Thyroid gland (tissue), 4 donors: ENCODE measurements at regions not wholly inside any gene's neighbourhood (a gene's known extent, or its start where the extent isn't known, plus 50 kb on each side); places are given as distances from the start of the nearest gene placed in this dataset.
"Not testable (repeated sequence)": the region's sequence is repeated elsewhere in the genome, so short reads cannot be mapped to it uniquely, and the experiment has no call there.

Source experiments
- DNase-seq, 2 donors: peaks; one replicate each; pipeline ENCODE4 v3.0.0-alpha.2; 2019
- H3K27ac ChIP-seq, 3 donors: fragments of 200-600 bp; sonication (generic); 1 replicate in 2 of 3; 2 replicates in 1 of 3; pipeline ENCODE4 v1.5.1; 2016 to 2019; ENCODE audit warnings: mild to moderate bottlenecking in 1 of 3, moderate library complexity in 1 of 3
- H3K27me3 ChIP-seq: fragments of 200-600 bp; sonication (generic); one replicate; pipeline ENCODE4 v1.5.1; 2019
- H3K36me3 ChIP-seq, 2 donors: fragments of 200-600 bp; sonication (generic); one replicate each; pipeline ENCODE4 v1.5.1; 2016 to 2019
- H3K4me1 ChIP-seq, 2 donors: fragments of 200-600 bp; sonication (generic); one replicate each; pipeline ENCODE4 v1.5.1; 2017 to 2019
- H3K4me3 ChIP-seq, 3 donors: fragments of 200-600 bp; sonication (generic); replicated peaks in 1 of 3; 1 replicate in 2 of 3; 2 replicates in 1 of 3; pipeline ENCODE4 v1.5.1; 2016; ENCODE audit warnings: mild to moderate bottlenecking in 1 of 3
- H3K9me3 ChIP-seq: fragments of 200-600 bp; sonication (generic); one replicate; pipeline ENCODE4 v1.5.1; 2017
- POLR2A ChIP-seq, 2 donors: fragments of 450-650 bp; IDR thresholded peaks; one replicate each; pipeline ENCODE4 v1.6.1; 2017; ENCODE audit warnings: antibody characterized with exemption in 2 of 2, mild to moderate bottlenecking in 2 of 2, moderate library complexity in 1 of 2
- WGBS, 2 donors: methylation state at CpG; one replicate each; pipeline ENCODE4 v1.1.5; 2017; 5-methylcytosine and 5-hydroxymethylcytosine counted together
- intact Hi-C: fragments of 100-400 bp; cut with DNase I; formaldehyde crosslinking; loops from one replicate; pipeline ENCODE4 v1.15.1; 2023
- TF ChIP-seq, protein P1 (sequence below), 6 experiments: fragments of 200-600 bp in 3 of 6; fragments of 450-650 bp in 3 of 6; sonication (generic) in 3 of 6; IDR thresholded peaks; one replicate each; pipeline ENCODE4 v1.5.1; 2016 to 2019; ENCODE audit warnings: antibody characterized with exemption in 6 of 6, mild to moderate bottlenecking in 2 of 6, inconsistent platforms in 1 of 6, moderate library complexity in 1 of 6

DNA sequence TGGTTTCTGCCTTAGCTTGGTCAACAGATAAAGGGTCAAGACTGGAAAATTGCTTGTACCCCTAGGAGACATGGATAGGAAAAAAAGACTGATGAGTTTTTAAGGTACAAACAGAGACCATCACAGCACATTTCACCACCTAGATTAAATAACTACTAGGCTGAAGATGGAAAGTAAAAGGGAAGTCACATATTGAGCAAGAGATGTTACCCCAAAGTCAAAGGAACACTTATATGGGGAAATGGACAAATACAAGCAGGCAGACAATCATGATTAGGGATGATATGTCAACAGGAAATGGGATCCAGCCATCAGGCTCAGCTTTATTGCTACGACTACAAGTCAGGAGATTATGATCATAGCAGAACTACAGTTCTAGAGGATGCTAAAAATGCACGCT lies 1643.1 kb upstream of the CELF4 start:
- H3K4me1 ChIP-seq: no peaks in the 10 kb centered on the region
- no peak overlapping the region for H3K4me3 ChIP-seq
- 82 to 88% methylated on average over 2 of the region's 2 CpGs for WGBS, 2 donors
- TF ChIP-seq, protein P1, sequence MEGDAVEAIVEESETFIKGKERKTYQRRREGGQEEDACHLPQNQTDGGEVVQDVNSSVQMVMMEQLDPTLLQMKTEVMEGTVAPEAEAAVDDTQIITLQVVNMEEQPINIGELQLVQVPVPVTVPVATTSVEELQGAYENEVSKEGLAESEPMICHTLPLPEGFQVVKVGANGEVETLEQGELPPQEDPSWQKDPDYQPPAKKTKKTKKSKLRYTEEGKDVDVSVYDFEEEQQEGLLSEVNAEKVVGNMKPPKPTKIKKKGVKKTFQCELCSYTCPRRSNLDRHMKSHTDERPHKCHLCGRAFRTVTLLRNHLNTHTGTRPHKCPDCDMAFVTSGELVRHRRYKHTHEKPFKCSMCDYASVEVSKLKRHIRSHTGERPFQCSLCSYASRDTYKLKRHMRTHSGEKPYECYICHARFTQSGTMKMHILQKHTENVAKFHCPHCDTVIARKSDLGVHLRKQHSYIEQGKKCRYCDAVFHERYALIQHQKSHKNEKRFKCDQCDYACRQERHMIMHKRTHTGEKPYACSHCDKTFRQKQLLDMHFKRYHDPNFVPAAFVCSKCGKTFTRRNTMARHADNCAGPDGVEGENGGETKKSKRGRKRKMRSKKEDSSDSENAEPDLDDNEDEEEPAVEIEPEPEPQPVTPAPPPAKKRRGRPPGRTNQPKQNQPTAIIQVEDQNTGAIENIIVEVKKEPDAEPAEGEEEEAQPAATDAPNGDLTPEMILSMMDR (IDR thresholded peaks at IDR 0.05): no peak
- TF ChIP-seq POLR2A (IDR thresholded peaks at IDR 0.05): no peak
- H3K27me3 ChIP-seq: no peaks in the 10 kb centered on the region
- no peaks in the 10 kb centered on the region for H3K36me3 ChIP-seq
- DNase-seq: no peak
- no peak overlapping the region for H3K27ac ChIP-seq
- intact Hi-C loops: no loop called here
- no peaks in the 10 kb centered on the region for H3K9me3 ChIP-seq

DNA sequence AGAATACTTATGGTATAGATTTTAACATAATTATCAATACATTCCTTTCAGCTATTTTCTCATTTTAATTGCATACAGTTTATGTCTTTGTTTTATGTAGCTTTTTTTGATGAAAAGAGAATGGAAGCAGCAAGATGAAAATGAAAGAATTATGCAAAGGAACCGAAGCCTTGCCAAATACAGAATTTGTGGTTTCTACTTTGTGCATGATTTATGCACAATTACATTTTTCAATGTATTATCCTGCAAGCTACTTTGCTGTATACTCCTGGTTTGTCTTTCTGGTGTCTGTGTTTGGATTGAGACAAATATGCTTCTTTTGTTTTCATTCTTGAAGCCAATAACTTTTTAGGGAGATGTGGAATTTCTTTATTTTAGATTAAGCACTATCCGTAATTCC lies 1642.6 kb upstream of the CELF4 start:
- no peak for DNase-seq
- Histone ChIP-seq H3K4me1 (no peaks in the 10 kb centered on the region), H3K9me3 (no peaks in the 10 kb centered on the region), H3K36me3 (no peaks in the 10 kb centered on the region), H3K4me3 (no peak overlapping the region), H3K27me3 (no peaks in the 10 kb centered on the region), H3K27ac (no peak overlapping the region)
- WGBS, 2 donors: 64 to 68% methylated on average over 2 of the region's 2 CpGs
- TF ChIP-seq, protein P1 (IDR thresholded peaks at IDR 0.05): no peak
- no peak for TF ChIP-seq POLR2A (IDR thresholded peaks at IDR 0.05)
- intact Hi-C loops: no loop called here

DNA sequence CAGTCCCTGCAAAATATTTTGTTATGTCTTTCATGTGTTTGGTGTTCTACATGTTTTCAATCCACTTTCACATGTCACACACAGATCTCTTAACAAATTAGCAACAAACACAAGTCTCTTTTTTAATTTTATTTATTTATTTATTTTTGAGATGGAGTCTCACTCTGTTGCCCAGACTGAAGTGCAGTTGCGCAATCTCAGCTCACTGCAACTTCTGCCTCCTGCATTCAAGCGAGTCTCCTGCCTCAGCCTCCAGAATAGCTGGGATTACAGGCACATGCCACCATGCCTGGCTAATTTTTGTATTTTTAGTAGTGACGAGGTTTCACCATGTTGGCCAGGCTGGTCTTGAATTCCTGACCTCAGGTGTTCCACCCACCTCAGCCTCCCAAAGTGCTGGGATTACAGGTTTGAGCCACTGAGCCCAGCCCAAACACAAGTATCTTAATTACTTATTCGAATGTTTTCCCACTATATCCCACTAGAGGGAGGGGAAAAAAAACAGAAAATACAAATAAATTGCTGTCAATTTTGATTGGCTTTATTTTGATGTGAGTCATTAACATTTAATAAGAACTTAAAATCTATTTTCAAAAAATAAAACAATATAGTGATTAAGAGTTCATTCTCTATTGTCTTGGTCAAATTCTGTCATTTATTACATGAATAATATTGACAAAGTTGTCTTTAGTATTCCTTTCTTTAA lies 1641.0 kb upstream of the CELF4 start:
- H3K36me3 ChIP-seq, H3K9me3 ChIP-seq, H3K27ac ChIP-seq, intact Hi-C loops, DNase-seq, H3K4me1 ChIP-seq, H3K27me3 ChIP-seq, H3K4me3 ChIP-seq: not testable (repeated sequence)
- 95 to 96% methylated on average over 4 of the region's 4 CpGs for WGBS, 2 donors

DNA sequence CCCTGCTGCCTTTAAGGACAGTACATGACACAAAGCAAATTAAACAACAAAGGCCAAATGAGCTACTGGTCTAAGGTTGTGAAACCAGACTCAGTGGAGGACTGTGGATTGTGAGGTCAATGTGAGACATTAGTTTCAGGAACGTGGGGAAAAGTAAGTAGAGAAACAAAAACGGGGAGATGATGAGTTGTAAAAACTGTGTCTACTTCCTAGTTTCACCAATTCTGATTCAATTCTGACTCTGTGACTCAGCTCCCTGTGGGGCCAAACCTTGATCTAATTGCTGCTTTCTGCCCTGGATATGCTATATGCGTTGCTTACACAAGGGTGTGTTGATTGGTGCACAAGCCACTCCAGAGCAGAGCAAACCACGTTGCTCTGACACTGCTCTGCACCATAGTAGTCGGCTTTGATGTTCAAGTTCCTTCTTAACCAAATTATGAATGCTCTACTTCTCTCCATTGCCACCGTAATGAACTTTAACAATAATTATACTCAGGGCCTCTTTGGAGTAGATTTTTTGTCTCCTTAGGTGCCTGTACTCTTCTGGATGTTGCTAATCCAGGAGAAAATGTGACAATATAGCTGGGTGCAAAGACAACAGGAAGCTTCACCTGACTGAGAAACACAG lies 1640.1 kb upstream of the CELF4 start:
- Histone ChIP-seq H3K4me1 (no peaks in the 10 kb centered on the region), H3K4me3 (no peak overlapping the region), H3K27ac (no peak overlapping the region), H3K36me3 (no peaks in the 10 kb centered on the region), H3K27me3 (no peaks in the 10 kb centered on the region), H3K9me3 (no peaks in the 10 kb centered on the region)
- no peak for DNase-seq
- intact Hi-C loops: no loop called here
- TF ChIP-seq, protein P1 (IDR thresholded peaks at IDR 0.05): no peak
- TF ChIP-seq POLR2A (IDR thresholded peaks at IDR 0.05): no peak
- 67 to 73% methylated on average over 6 of the region's 6 CpGs for WGBS, 2 donors

DNA sequence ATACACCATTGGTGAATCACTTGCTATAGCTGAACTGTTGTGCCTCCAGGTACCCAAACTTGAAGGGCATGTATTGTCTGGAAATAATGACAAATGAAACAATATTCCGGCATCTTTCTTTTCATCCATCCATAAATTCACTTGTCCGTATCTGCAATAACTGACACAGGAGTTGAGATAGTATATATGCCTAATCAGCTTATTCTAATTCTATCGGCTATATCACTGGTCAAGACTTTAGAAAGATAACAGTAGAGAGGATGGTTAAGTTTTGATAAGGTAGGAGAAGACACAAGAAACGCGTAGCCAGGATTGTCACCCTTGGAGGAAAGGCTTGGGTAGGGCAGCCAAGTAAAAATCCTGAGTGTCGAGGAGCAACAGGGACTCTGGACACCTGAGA lies 1634.6 kb upstream of the CELF4 start:
- TF ChIP-seq, protein P1 (IDR thresholded peaks at IDR 0.05): no peak
- TF ChIP-seq POLR2A (IDR thresholded peaks at IDR 0.05): no peak
- WGBS, 2 donors: 95 to 96% methylated on average over 6 of the region's 6 CpGs
- no peak overlapping the region for H3K4me3 ChIP-seq
- no peaks in the 10 kb centered on the region for H3K4me1 ChIP-seq
- DNase-seq: no peak
- intact Hi-C loops: no loop called here
- no peaks in the 10 kb centered on the region for H3K36me3 ChIP-seq
- no peak overlapping the region for H3K27ac ChIP-seq
- no peaks in the 10 kb centered on the region for H3K27me3 ChIP-seq
- no peaks in the 10 kb centered on the region for H3K9me3 ChIP-seq
